ENCODE measurements at regions not wholly inside any gene's neighbourhood (a gene's known extent, or its start where the extent isn't known, plus 50 kb on each side); places are given as distances from the start of the nearest gene placed in this dataset.

- Histone ChIP-seq H3K9me3 (ENCODE audit: low read depth, low read length) (no peaks in the 10 kb centered on the region), H3K27ac (ENCODE audit: low read depth, low read length) (no peak overlapping the region), H2AFZ (ENCODE audit: low read length) (no peak overlapping the region), H4K20me1 (ENCODE audit: insufficient read depth, low read length) (no peaks in the 10 kb centered on the region), H3K4me2 (ENCODE audit: insufficient read depth, low read length) (no peak overlapping the region), H3K36me3 (ENCODE audit: insufficient read depth, low read length) (no peaks in the 10 kb centered on the region), H3K4me1 (ENCODE audit: insufficient read depth, low read length) (peaks cover 3% of the 10 kb centered on the region), H3K79me2 (ENCODE audit: insufficient read depth, low read length) (no peaks in the 10 kb centered on the region), H3K4me3 (ENCODE audit: insufficient read depth, low read length) (no peak overlapping the region), H3K27me3 (ENCODE audit: insufficient read depth, low read length) (no peaks in the 10 kb centered on the region)
- TF ChIP-seq, protein P1, sequence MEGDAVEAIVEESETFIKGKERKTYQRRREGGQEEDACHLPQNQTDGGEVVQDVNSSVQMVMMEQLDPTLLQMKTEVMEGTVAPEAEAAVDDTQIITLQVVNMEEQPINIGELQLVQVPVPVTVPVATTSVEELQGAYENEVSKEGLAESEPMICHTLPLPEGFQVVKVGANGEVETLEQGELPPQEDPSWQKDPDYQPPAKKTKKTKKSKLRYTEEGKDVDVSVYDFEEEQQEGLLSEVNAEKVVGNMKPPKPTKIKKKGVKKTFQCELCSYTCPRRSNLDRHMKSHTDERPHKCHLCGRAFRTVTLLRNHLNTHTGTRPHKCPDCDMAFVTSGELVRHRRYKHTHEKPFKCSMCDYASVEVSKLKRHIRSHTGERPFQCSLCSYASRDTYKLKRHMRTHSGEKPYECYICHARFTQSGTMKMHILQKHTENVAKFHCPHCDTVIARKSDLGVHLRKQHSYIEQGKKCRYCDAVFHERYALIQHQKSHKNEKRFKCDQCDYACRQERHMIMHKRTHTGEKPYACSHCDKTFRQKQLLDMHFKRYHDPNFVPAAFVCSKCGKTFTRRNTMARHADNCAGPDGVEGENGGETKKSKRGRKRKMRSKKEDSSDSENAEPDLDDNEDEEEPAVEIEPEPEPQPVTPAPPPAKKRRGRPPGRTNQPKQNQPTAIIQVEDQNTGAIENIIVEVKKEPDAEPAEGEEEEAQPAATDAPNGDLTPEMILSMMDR (IDR thresholded peaks at IDR 0.05; ENCODE audit: extremely low read depth, low read depth, low read length): no peak
- DNase-seq (ENCODE audit: insufficient read length, low spot score, missing footprints): no peak
Observed at GRCh38 chr3:99134986-99135385, 233.5 kb upstream of the DCBLD2 start.

DNA sequence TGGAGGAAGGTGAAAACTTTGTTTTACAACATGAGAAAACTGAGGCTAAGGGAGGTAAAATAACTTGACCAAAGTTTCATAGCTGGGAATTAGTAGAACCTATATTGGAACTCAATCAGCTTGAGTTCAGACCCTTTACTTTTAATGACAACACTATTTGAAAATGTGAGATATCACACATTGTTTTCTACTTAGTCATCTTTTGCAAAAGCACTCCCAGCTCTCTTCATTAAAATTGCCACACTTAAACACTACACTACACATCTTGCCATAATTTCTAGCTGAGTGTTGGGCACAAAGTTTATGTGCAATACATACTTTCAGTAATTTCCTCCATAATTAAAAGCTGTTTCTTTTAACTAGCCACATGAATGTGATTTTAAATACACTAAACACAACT lies 230.4 kb upstream of the DCBLD2 start:
- peaks cover 25% of the 10 kb centered on the region for H3K4me1 ChIP-seq (ENCODE audit: insufficient read depth, low read length)
- no peak overlapping the region for H3K27ac ChIP-seq (ENCODE audit: low read depth, low read length)
- no peaks in the 10 kb centered on the region for H3K9me3 ChIP-seq (ENCODE audit: low read depth, low read length)
- H3K4me2 ChIP-seq (ENCODE audit: insufficient read depth, low read length): no peak overlapping the region
- H4K20me1 ChIP-seq (ENCODE audit: insufficient read depth, low read length): no peaks in the 10 kb centered on the region
- no peaks in the 10 kb centered on the region for H3K36me3 ChIP-seq (ENCODE audit: insufficient read depth, low read length)
- no peak for DNase-seq (ENCODE audit: insufficient read length, low spot score, missing footprints)
- H3K4me3 ChIP-seq (ENCODE audit: insufficient read depth, low read length): no peak overlapping the region
- TF ChIP-seq, protein P1 (IDR thresholded peaks at IDR 0.05; ENCODE audit: extremely low read depth, low read depth, low read length): no peak
- no peaks in the 10 kb centered on the region for H3K27me3 ChIP-seq (ENCODE audit: insufficient read depth, low read length)
- H2AFZ ChIP-seq (ENCODE audit: low read length): no peak overlapping the region
- no peaks in the 10 kb centered on the region for H3K79me2 ChIP-seq (ENCODE audit: insufficient read depth, low read length)

GRCh38 chr3:99128725-99129505 lies 227.4 kb upstream of the DCBLD2 start:
- Histone ChIP-seq H3K27ac (ENCODE audit: low read depth, low read length) (peak overlapping the region; percentile 92), H4K20me1 (ENCODE audit: insufficient read depth, low read length) (no peaks in the 10 kb centered on the region), H3K4me3 (ENCODE audit: insufficient read depth, low read length) (peak overlapping the region; percentile 7), H2AFZ (ENCODE audit: low read length) (peak overlapping the region; percentile 36), H3K79me2 (ENCODE audit: insufficient read depth, low read length) (no peaks in the 10 kb centered on the region), H3K4me2 (ENCODE audit: insufficient read depth, low read length) (peak overlapping the region; percentile 62), H3K4me1 (ENCODE audit: insufficient read depth, low read length) (peaks cover 31% of the 10 kb centered on the region), H3K27me3 (ENCODE audit: insufficient read depth, low read length) (no peaks in the 10 kb centered on the region), H3K9me3 (ENCODE audit: low read depth, low read length) (no peaks in the 10 kb centered on the region), H3K36me3 (ENCODE audit: insufficient read depth, low read length) (no peaks in the 10 kb centered on the region)
- TF ChIP-seq, protein P1 (IDR thresholded peaks at IDR 0.05; ENCODE audit: extremely low read depth, low read depth, low read length): no peak
- DNase-seq (ENCODE audit: insufficient read length, low spot score, missing footprints): peak; percentile 79

GRCh38 chr3:99128235-99128634 lies 226.7 kb upstream of the DCBLD2 start:
- DNase-seq (ENCODE audit: insufficient read length, low spot score, missing footprints): no peak
- Histone ChIP-seq H3K27me3 (ENCODE audit: insufficient read depth, low read length) (no peaks in the 10 kb centered on the region), H3K4me3 (ENCODE audit: insufficient read depth, low read length) (no peak overlapping the region), H3K9me3 (ENCODE audit: low read depth, low read length) (no peaks in the 10 kb centered on the region), H3K4me1 (ENCODE audit: insufficient read depth, low read length) (peaks cover 31% of the 10 kb centered on the region), H3K27ac (ENCODE audit: low read depth, low read length) (peak overlapping the region; percentile 92), H3K36me3 (ENCODE audit: insufficient read depth, low read length) (no peaks in the 10 kb centered on the region), H2AFZ (ENCODE audit: low read length) (no peak overlapping the region), H4K20me1 (ENCODE audit: insufficient read depth, low read length) (no peaks in the 10 kb centered on the region), H3K79me2 (ENCODE audit: insufficient read depth, low read length) (no peaks in the 10 kb centered on the region), H3K4me2 (ENCODE audit: insufficient read depth, low read length) (peak overlapping the region; percentile 62)
- TF ChIP-seq, protein P1 (IDR thresholded peaks at IDR 0.05; ENCODE audit: extremely low read depth, low read depth, low read length): no peak

Data from osteoblast (primary cell).